GM06990 (cell line): ENCODE measurements at regions not wholly inside any gene's neighbourhood (a gene's known extent, or its start where the extent isn't known, plus 50 kb on each side); places are given as distances from the start of the nearest gene placed in this dataset.

Experiments used
- DNase-seq: peaks from one replicate; pipeline ENCODE4 v3.0.0-alpha.2; 2011; ENCODE audit not compliant: insufficient read length; ENCODE audit errors: extremely low read depth
- H3K27me3 ChIP-seq: replicated peaks from 2 replicates; pipeline ENCODE4 v1.6.0; 2011; ENCODE audit warnings: low read length; ENCODE audit not compliant: control insufficient read depth, insufficient read depth
- H3K36me3 ChIP-seq: 2 replicates; pipeline ENCODE4 v1.5.1; 2011; ENCODE audit warnings: low read length; ENCODE audit not compliant: control insufficient read depth, insufficient read depth
- H3K4me3 ChIP-seq: replicated peaks from 2 replicates; pipeline ENCODE4 v1.5.1; 2011; ENCODE audit warnings: low read depth, mild to moderate bottlenecking, control low read depth, low read length
- TF ChIP-seq, protein P1 (sequence below): IDR thresholded peaks from 2 replicates; pipeline ENCODE4 v1.5.1; 2011; ENCODE audit warnings: low read length, control low read depth, mild to moderate bottlenecking, inconsistent platforms; ENCODE audit not compliant: insufficient read depth, poor library complexity, severe bottlenecking

DNA sequence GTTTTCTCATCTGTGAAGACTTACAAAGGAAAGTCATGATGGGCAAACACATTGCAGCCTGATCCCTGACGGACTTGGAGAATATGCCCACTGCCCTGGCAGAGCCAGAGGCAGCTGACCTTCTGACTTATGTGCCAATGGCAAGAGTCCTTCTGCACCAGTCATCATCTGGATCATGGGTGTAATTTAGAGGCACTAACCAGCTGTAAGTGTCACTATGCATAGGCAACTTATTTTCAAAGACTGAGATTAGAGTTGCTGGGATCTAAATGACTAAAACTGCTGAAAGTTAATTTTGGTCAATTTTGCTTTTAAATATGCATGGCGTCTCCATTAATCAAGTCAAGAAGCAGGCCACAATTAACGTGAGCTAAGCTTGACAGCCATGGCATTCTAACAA lies 261.2 kb downstream of the BCL11A start:
- H3K27me3 ChIP-seq, result no peaks in the 10 kb centered on the region
- DNase-seq, result no peak
- TF ChIP-seq, protein P1, sequence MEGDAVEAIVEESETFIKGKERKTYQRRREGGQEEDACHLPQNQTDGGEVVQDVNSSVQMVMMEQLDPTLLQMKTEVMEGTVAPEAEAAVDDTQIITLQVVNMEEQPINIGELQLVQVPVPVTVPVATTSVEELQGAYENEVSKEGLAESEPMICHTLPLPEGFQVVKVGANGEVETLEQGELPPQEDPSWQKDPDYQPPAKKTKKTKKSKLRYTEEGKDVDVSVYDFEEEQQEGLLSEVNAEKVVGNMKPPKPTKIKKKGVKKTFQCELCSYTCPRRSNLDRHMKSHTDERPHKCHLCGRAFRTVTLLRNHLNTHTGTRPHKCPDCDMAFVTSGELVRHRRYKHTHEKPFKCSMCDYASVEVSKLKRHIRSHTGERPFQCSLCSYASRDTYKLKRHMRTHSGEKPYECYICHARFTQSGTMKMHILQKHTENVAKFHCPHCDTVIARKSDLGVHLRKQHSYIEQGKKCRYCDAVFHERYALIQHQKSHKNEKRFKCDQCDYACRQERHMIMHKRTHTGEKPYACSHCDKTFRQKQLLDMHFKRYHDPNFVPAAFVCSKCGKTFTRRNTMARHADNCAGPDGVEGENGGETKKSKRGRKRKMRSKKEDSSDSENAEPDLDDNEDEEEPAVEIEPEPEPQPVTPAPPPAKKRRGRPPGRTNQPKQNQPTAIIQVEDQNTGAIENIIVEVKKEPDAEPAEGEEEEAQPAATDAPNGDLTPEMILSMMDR, result no peak
- H3K4me3 ChIP-seq, result no peak overlapping the region
- no peaks in the 10 kb centered on the region for H3K36me3 ChIP-seq

DNA sequence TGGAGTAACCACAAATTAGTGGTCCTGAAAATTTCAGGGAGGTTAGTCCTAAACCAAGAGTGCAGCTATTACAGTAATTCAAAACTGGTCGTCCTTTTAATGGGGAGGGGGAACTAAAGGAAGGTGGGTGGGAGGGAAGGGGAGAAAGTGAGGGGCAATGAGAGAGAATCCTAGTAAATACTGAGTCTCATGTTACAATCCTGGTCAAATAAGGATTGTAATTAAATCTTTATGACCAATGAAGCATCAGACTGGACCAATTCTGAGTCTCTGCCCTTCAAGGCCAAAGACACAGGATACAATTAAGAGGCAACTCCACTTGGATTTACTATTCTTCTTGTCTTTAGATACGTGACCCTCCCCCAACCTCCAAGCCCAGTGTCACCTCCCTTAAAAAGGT lies 262.9 kb downstream of the BCL11A start:
- TF ChIP-seq, protein P1, result no peak
- H3K27me3 ChIP-seq, result no peaks in the 10 kb centered on the region
- H3K4me3 ChIP-seq, result no peak overlapping the region
- no peaks in the 10 kb centered on the region for H3K36me3 ChIP-seq
- DNase-seq, result no peak

DNA sequence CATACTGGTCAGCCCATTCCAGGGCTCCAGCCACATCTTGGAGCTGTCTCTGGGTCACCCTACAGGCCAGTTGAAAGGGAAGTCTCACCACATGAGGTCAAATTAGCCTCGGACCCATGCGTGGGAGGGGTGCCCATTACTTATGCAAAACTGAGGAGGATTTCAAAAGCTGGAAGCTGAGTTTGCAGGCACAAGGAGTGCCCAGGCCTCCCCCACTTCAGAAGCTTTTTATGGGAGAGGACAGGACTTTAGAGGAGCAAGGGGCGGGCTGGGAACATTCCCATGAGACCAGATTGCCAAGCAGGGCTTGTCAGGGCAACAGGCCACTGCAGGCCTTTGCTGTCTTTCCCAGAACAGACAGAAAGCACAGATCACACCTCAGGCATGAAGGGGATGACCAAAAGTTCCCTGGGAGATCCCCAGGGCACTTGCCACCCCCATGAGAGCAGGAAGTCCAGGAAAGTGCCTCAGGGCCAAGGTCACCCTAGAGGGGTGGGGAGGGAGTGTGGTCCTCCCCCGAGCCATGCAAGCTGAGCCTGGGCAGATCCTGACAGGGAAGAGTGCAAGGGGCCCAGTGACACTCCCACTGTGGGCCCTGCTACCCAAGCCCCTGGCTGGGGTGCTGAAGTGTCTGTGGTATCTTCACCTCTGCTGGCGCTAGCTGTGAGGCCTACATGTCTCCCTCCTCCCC lies 267.7 kb downstream of the BCL11A start:
- DNase-seq, result no peak
- TF ChIP-seq, protein P1, result no peak
- H3K36me3 ChIP-seq, result no peaks in the 10 kb centered on the region

DNA sequence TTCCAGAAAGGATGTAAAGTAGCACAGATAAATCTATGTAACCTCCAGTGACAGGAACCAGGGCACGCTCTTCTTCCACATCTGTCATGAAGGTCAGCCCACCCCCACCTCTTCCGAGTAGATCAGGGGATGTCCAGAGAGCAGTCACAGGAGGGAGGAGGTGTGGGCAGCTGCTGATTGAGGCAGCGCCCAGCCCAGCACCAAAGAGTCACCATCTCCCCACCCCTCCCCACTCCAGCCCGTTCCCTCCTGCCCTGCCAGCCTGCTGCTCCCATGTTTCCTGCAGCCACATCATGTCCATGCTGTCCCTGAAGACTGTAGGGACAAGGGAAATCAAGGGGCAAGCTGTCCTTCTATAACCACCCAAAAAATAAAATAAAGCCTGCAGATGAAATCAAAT lies 269.8 kb downstream of the BCL11A start:
- no peak overlapping the region for H3K4me3 ChIP-seq
- no peak for DNase-seq
- TF ChIP-seq, protein P1, result no peak
- H3K27me3 ChIP-seq, result no peaks in the 10 kb centered on the region
- no peaks in the 10 kb centered on the region for H3K36me3 ChIP-seq

More for the DNA sequence above, 267.7 kb downstream of the BCL11A start:
- Histone ChIP-seq H3K4me3 (no peak overlapping the region), H3K27me3 (no peaks in the 10 kb centered on the region)

DNA sequence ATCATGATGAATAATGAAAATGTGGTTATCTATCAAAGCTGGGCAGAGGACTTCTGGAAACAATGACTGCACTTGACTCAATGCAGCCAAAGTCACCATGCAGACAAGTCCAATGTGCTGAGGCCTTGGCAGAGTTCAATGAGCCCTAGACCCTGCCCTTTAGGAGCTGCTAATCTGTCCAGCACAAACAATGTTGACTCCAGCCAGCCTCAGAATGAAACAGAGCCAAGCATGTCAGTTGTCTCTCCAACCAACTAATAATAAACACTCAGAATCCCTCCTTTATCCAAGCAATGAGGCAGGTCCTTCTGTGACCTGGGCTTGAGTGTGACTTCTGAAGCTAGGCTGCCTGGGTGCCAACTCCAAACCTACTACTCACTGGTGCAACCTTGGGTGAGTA lies 270.6 kb downstream of the BCL11A start:
- Histone ChIP-seq H3K4me3 (no peak overlapping the region), H3K36me3 (no peaks in the 10 kb centered on the region), H3K27me3 (no peaks in the 10 kb centered on the region; the same call in 1 of the 2 replicates)
- TF ChIP-seq, protein P1, result no peak
- no peak for DNase-seq

DNA sequence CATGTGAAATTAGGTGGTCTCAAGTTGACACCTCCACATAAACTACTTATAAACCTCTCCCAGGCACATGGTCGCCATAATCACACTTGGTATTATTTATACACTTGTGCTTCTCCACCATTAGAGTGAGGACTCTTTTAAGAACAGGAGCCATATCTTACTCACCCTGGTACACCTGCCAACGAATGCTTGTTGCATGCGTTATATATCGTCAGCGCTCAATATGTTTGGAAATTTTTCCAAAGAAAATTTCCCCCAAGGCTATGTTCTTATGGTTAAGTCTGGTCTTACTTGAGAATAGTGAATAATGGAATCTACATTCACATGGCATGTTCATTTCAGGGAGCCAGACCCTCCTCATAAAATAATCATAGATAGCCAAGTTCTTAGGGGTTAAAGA lies 271.7 kb downstream of the BCL11A start:
- DNase-seq, result no peak
- no peak overlapping the region for H3K4me3 ChIP-seq
- TF ChIP-seq, protein P1, result no peak
- no peaks in the 10 kb centered on the region for H3K36me3 ChIP-seq
- H3K27me3 ChIP-seq, result no peaks in the 10 kb centered on the region; the same call in 1 of the 2 replicates
